Kidney epithelial cell (primary cell): ENCODE measurements at regions not wholly inside any gene's neighbourhood (a gene's known extent, or its start where the extent isn't known, plus 50 kb on each side); places are given as distances from the start of the nearest gene placed in this dataset.

Source experiments
- DNase-seq: peaks from one replicate; pipeline ENCODE4 v3.0.0-alpha.2; 2010; ENCODE audit warnings: low read depth
- H3K27me3 ChIP-seq: 2 replicates; pipeline ENCODE4 v1.6.0; 2011; ENCODE audit warnings: low read length; ENCODE audit not compliant: control insufficient read depth, insufficient read depth
- H3K36me3 ChIP-seq: 2 replicates; pipeline ENCODE4 v1.5.1; 2011; ENCODE audit warnings: low read length; ENCODE audit not compliant: control insufficient read depth, insufficient read depth
- H3K4me3 ChIP-seq: 2 replicates; pipeline ENCODE4 v1.5.1; 2011; ENCODE audit warnings: low read depth, mild to moderate bottlenecking, control low read depth, low read length
- TF ChIP-seq, protein P1 (sequence below): IDR thresholded peaks from 2 replicates; pipeline ENCODE4 v1.5.1; 2011; ENCODE audit warnings: mild to moderate bottlenecking, moderate library complexity, low read length, control low read depth, inconsistent platforms; ENCODE audit not compliant: insufficient read depth, poor library complexity, severe bottlenecking

DNA sequence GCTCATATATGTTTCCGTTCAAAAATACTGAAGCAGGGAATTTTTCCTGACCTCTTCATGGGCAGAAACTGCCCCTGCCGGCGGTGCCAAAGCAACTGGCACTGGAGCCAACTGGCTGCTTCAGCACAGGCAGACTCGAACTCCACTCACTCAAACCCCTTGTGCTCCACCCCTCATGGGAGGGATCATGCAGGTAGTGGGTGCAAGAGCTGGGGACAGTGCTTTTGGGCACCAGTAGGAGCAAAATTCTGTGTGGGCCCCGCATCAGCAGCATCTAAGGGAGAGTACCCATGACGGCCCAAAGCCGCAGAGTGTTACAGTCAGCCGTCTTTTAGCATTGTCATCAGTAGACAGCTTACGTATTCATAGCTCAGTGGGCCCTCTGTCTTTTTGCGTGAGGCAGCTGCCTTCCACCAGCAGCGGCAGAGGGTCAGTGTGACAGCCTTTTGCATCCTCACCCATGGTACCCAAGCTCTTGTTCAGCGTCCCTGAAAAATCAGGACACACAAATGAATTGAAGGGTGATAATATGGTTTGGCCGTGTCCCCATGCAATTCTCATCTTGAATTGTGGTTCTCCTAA lies 393.8 kb downstream of the SLITRK6 start:
- Histone ChIP-seq H3K27me3 (no peaks in the 10 kb centered on the region), H3K4me3 (no peak overlapping the region), H3K36me3 (no peaks in the 10 kb centered on the region)
- TF ChIP-seq, protein P1, sequence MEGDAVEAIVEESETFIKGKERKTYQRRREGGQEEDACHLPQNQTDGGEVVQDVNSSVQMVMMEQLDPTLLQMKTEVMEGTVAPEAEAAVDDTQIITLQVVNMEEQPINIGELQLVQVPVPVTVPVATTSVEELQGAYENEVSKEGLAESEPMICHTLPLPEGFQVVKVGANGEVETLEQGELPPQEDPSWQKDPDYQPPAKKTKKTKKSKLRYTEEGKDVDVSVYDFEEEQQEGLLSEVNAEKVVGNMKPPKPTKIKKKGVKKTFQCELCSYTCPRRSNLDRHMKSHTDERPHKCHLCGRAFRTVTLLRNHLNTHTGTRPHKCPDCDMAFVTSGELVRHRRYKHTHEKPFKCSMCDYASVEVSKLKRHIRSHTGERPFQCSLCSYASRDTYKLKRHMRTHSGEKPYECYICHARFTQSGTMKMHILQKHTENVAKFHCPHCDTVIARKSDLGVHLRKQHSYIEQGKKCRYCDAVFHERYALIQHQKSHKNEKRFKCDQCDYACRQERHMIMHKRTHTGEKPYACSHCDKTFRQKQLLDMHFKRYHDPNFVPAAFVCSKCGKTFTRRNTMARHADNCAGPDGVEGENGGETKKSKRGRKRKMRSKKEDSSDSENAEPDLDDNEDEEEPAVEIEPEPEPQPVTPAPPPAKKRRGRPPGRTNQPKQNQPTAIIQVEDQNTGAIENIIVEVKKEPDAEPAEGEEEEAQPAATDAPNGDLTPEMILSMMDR: no peak
- DNase-seq: no peak

DNA sequence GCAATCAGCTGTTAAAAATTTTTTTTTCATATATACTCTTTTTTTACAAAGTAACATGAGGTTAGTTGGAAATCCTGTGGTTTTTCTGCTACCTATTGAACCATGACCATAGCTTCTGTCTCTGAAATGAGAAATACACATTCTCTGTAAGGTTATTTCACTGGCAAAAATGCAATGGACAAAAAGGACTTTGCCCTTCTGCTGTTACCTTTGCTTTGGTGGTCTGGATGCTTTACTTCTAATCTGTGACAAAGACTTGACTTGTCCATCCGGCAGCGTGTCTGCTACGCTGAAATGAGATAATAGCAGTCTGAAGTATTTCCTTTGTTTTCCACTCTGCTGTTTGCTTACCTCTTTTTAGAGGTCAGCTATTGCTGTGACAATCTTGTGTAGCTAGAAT lies 412.8 kb downstream of the SLITRK6 start:
- TF ChIP-seq, protein P1: no peak
- DNase-seq: peak; percentile 12
- no peaks in the 10 kb centered on the region for H3K27me3 ChIP-seq

DNA sequence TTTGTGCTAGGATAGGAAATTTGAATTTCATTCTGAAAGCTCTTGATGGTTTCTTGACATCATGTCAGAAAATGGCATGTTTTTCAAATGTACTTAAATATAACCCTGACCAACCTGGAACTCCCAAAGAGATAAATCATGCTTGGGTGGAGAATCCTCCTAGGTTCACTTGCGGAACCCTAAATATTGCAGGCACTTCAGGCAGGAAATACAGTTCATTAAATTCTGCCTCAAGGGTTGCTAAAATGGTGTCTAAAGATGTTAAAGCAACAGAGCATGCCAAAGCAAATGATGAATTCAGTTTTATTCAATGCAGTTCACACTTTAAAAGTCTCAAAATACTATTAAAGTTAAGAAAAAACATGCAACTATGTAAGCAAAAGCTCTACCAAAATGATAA lies 415.9 kb downstream of the SLITRK6 start:
- no peak for DNase-seq
- Histone ChIP-seq H3K36me3 (no peaks in the 10 kb centered on the region), H3K4me3 (no peak overlapping the region), H3K27me3 (no peaks in the 10 kb centered on the region)
- TF ChIP-seq, protein P1: no peak

More for the DNA sequence above, 412.8 kb downstream of the SLITRK6 start:
- Histone ChIP-seq H3K4me3 (no peak overlapping the region), H3K36me3 (no peaks in the 10 kb centered on the region)

DNA sequence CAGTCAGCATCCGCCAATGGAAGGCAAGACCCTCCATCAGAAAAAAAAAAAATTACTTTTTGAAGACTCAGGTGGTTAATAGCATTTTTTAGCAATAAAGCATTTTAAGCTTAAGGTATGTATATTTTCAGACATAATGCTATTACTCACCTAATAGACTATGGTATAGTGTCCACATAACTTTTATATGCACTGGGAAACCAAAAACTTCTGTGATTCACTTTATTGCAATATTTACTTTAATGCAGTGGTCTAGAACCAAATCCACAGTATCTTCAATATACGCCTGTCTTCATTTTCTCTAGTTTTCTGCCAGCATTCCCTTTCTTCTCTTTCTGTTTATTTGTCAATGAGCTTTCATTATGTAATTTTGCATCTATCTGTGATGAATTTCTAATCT lies 418.1 kb downstream of the SLITRK6 start:
- TF ChIP-seq, protein P1: no peak
- Histone ChIP-seq H3K4me3 (no peak overlapping the region), H3K36me3 (no peaks in the 10 kb centered on the region), H3K27me3 (no peaks in the 10 kb centered on the region)
- no peak for DNase-seq

DNA sequence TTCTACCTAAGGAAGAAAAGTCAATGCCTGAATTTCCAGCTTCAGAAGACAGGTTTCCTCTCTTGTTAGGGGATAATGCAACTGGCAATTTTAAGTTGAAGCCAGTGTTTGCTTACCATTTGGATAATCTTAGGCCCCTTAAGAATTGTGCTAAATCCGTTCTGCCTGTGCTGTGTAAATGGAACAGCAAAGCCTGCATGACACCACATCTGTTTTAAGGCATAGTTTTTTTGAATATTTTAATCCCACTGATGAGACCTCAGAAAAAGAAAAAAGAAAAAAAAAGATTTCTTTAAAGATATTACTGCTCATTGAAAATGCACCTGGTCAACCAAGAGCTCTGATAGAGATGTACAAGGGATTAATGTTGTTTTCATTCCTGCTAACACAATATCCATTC lies 419.2 kb downstream of the SLITRK6 start:
- no peak overlapping the region for H3K4me3 ChIP-seq
- H3K27me3 ChIP-seq: no peaks in the 10 kb centered on the region
- no peak for DNase-seq
- H3K36me3 ChIP-seq: no peaks in the 10 kb centered on the region
- TF ChIP-seq, protein P1: no peak

DNA sequence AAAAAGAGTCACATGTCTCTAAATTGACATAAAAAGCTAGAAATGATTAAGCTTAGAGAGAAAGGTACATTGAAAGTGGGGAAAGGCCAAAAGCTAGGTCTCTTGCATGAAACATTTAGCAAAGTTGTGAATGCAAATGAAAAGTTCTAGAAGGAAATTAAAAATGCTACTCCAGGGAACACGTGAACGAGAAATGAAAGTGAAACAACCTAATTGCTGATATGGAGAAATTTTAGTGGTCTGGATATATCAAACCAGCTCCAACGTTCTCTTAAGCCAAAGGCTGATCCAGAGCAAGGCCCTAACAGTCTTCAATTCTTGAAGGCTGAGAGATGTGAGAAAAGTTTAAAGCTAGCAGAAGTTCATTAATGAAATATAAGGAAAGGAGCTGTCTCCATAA lies 419.8 kb downstream of the SLITRK6 start:
- H3K4me3 ChIP-seq: no peak overlapping the region
- no peak for DNase-seq
- no peaks in the 10 kb centered on the region for H3K27me3 ChIP-seq
- no peaks in the 10 kb centered on the region for H3K36me3 ChIP-seq
- TF ChIP-seq, protein P1: no peak
